ENCODE measurements at regions not wholly inside any gene's neighbourhood (a gene's known extent, or its start where the extent isn't known, plus 50 kb on each side); places are given as distances from the start of the nearest gene placed in this dataset.
"Not testable (repeated sequence)": the region's sequence is repeated elsewhere in the genome, so short reads cannot be mapped to it uniquely, and the experiment has no call there.

DNA sequence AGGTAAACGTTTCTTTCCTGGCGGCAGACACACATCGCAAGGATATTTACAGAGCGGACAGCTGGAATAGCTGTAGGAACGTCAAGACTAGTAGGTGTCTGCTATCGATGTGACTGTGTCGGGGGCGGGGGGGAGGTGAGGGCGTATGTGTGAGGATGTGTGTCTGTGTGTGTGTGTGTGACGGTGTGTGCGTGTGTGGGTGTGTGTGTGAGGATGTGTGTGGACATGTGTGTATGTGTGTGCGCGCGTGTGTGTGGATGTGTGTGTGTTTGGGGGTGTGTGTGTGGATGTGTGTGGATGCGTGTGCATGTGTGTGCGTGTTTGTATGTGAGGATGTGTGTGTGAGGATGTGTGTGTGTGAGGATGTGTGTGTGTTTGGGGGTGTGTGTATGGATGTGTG lies 55.4 kb downstream of the PNMA6F start:
- H3K27me3 ChIP-seq (ENCODE audit: insufficient read depth, insufficient read length); H3K36me3 ChIP-seq (ENCODE audit: insufficient read depth, insufficient read length, low read length); H3K9ac ChIP-seq (ENCODE audit: insufficient read length, low read depth); DNase-seq (ENCODE audit: low read depth, low spot score); H3K9me3 ChIP-seq (ENCODE audit: insufficient read depth, low read length); H3K4me3 ChIP-seq (ENCODE audit: insufficient read length, low read depth); H3K4me1 ChIP-seq (ENCODE audit: insufficient read depth, insufficient read length): not testable (repeated sequence)

DNA sequence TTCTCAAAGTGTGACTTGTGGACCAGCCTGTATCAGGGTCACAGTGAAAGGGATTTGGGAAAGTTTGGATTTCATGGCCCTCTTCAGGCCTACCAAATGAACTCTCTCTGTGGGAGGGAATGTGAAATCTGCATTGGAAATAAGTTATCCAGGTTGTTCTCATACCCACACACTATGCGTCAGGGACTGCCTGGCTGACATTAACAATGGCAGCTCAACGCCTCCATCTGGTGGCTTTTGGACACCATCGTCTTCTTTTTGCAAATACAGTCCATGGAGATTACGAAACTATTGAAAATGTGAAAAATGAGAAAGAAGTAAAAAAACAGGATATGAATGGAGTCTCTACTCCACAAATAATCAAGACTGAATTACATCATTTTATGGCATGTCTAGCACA lies 61.1 kb downstream of the PNMA6F start:
- not testable (repeated sequence) for H3K9me3 ChIP-seq (ENCODE audit: insufficient read depth, low read length); H3K4me3 ChIP-seq (ENCODE audit: insufficient read length, low read depth); DNase-seq (ENCODE audit: low read depth, low spot score); H3K9ac ChIP-seq (ENCODE audit: insufficient read length, low read depth); H3K4me1 ChIP-seq (ENCODE audit: insufficient read depth, insufficient read length); H3K27me3 ChIP-seq (ENCODE audit: insufficient read depth, insufficient read length); H3K36me3 ChIP-seq (ENCODE audit: insufficient read depth, insufficient read length, low read length)

- DNase-seq (ENCODE audit: low read depth, low spot score) = not testable (repeated sequence)
These were observed 68.3 kb downstream of the PNMA6F start for GRCh38 chrX:153253239-153253638.

GRCh38 chrX:153252378-153253129 lies 69.0 kb downstream of the PNMA6F start:
- not testable (repeated sequence) for H3K9ac ChIP-seq (ENCODE audit: insufficient read length, low read depth); H3K4me1 ChIP-seq (ENCODE audit: insufficient read depth, insufficient read length); H3K9me3 ChIP-seq (ENCODE audit: insufficient read depth, low read length); H3K27me3 ChIP-seq (ENCODE audit: insufficient read depth, insufficient read length); H3K36me3 ChIP-seq (ENCODE audit: insufficient read depth, insufficient read length, low read length); H3K4me3 ChIP-seq (ENCODE audit: insufficient read length, low read depth); DNase-seq (ENCODE audit: low read depth, low spot score)

More at GRCh38 chrX:153253239-153253638, 68.3 kb downstream of the PNMA6F start:
- H3K9ac ChIP-seq (ENCODE audit: insufficient read length, low read depth); H3K27me3 ChIP-seq (ENCODE audit: insufficient read depth, insufficient read length); H3K36me3 ChIP-seq (ENCODE audit: insufficient read depth, insufficient read length, low read length); H3K9me3 ChIP-seq (ENCODE audit: insufficient read depth, low read length); H3K4me3 ChIP-seq (ENCODE audit: insufficient read length, low read depth); H3K4me1 ChIP-seq (ENCODE audit: insufficient read depth, insufficient read length): not testable (repeated sequence)

DNA sequence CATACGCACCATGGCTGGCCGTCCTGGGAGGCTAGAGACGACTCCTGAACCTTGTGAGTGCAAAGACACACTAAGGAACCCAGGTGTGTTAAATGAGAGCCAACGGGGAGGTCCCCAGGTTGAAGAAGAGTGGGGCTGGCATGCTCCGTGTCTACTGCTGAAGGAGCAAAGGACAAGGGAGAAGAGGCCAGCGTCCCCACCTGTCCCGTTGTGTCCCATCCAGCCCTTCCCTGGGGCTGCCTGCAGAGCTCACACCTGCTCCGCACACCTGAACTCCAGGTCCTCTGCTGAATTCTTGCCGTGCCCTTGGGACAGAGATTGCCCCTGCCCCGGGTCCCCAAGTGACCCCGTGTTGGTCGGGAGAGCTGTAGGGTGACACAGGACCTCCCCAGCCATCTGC lies 69.6 kb downstream of the PNMA6F start:
- H3K9ac ChIP-seq (ENCODE audit: insufficient read length, low read depth); H3K4me1 ChIP-seq (ENCODE audit: insufficient read depth, insufficient read length); DNase-seq (ENCODE audit: low read depth, low spot score); H3K27me3 ChIP-seq (ENCODE audit: insufficient read depth, insufficient read length); H3K4me3 ChIP-seq (ENCODE audit: insufficient read length, low read depth); H3K36me3 ChIP-seq (ENCODE audit: insufficient read depth, insufficient read length, low read length); H3K9me3 ChIP-seq (ENCODE audit: insufficient read depth, low read length): not testable (repeated sequence)

DNA sequence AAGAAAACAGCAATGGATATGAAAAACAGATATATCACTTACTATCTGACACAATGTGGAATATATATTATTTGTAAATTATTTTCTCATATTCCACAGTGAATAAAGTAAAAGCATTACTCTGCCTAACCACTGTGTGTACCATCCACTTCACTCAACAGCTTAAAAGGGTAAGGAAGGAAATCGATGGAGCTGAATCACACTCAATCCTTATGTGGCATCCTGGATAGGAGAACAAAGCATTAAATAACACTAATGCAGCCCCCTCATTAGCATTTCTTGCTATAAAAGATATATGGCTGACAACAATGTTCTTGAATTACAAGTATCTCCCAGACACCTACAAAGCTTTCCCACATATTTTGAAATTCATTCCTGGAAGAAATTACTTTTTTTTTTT lies 70.8 kb downstream of the PNMA6F start:
- H3K36me3 ChIP-seq (ENCODE audit: insufficient read depth, insufficient read length, low read length); H3K9me3 ChIP-seq (ENCODE audit: insufficient read depth, low read length); DNase-seq (ENCODE audit: low read depth, low spot score); H3K4me3 ChIP-seq (ENCODE audit: insufficient read length, low read depth); H3K4me1 ChIP-seq (ENCODE audit: insufficient read depth, insufficient read length); H3K9ac ChIP-seq (ENCODE audit: insufficient read length, low read depth); H3K27me3 ChIP-seq (ENCODE audit: insufficient read depth, insufficient read length): not testable (repeated sequence)

- Histone ChIP-seq H3K9me3 (ENCODE audit: insufficient read depth, low read length) (no peaks in the 10 kb centered on the region), H3K36me3 (ENCODE audit: insufficient read depth, insufficient read length, low read length) (no peaks in the 10 kb centered on the region), H3K4me3 (ENCODE audit: insufficient read length, low read depth) (no peak overlapping the region), H3K4me1 (ENCODE audit: insufficient read depth, insufficient read length) (no peaks in the 10 kb centered on the region), H3K9ac (ENCODE audit: insufficient read length, low read depth) (no peak overlapping the region), H3K27me3 (ENCODE audit: insufficient read depth, insufficient read length) (no peaks in the 10 kb centered on the region)
- TF ChIP-seq SUZ12 (IDR thresholded peaks at IDR 0.05; ENCODE audit: extremely low read depth, insufficient read depth, insufficient read length) = no peak
- TF ChIP-seq ZNF274 (IDR thresholded peaks at IDR 0.05; ENCODE audit: low read depth, low read length) = no peak
- TF ChIP-seq YY1 (IDR thresholded peaks at IDR 0.05; ENCODE audit: insufficient read depth, insufficient read length) = no peak
- peak; percentile 15 for DNase-seq (ENCODE audit: low read depth, low spot score)
These were observed 66.2 kb downstream of the MAGEA1 start for GRCh38 chrX:153245288-153245731.

DNA sequence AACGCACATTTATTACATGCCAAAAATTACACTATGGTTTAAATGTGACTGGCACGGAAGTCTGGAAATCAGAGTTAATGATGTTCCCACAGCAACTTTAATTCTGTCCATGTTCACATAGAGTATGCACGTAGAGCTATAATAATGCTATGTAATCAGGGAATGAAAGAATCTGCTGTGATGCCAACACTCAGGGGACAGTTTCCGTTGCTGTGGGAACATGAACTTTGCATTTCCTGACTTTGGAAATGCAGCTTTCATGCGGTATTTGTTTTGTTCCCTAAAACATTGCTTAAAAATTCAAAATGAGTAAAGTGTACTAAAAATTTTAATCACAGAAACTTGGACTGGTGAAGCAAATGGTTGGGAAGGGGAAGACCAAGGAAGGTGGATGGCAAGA lies 65.7 kb downstream of the MAGEA1 start:
- Histone ChIP-seq H3K36me3 (ENCODE audit: insufficient read depth, insufficient read length, low read length) (no peaks in the 10 kb centered on the region), H3K4me1 (ENCODE audit: insufficient read depth, insufficient read length) (no peaks in the 10 kb centered on the region), H3K9me3 (ENCODE audit: insufficient read depth, low read length) (no peaks in the 10 kb centered on the region), H3K27me3 (ENCODE audit: insufficient read depth, insufficient read length) (no peaks in the 10 kb centered on the region), H3K4me3 (ENCODE audit: insufficient read length, low read depth) (peak overlapping the region; percentile 9), H3K9ac (ENCODE audit: insufficient read length, low read depth) (no peak overlapping the region)
- TF ChIP-seq ZNF274 (IDR thresholded peaks at IDR 0.05; ENCODE audit: low read depth, low read length) (no peak), SUZ12 (IDR thresholded peaks at IDR 0.05; ENCODE audit: extremely low read depth, insufficient read depth, insufficient read length) (no peak), YY1 (IDR thresholded peaks at IDR 0.05; ENCODE audit: insufficient read depth, insufficient read length) (no peak)
- DNase-seq (ENCODE audit: low read depth, low spot score) = no peak

All from NT2/D1 (cell line).